CD14-positive monocyte (primary cell): ENCODE measurements at regions not wholly inside any gene's neighbourhood (a gene's known extent, or its start where the extent isn't known, plus 50 kb on each side); places are given as distances from the start of the nearest gene placed in this dataset.

Source experiments
- DNase-seq, 3 donors: peaks; one replicate each; pipeline ENCODE4 v3.0.0-alpha.2; 2011 to 2022
- H2AFZ ChIP-seq: 2 replicates; pipeline ENCODE4 v1.6.0; 2012; ENCODE audit warnings: mild to moderate bottlenecking, low read depth, low read length, inconsistent platforms; ENCODE audit not compliant: insufficient read depth, poor library complexity, severe bottlenecking
- H3K27ac ChIP-seq, 2 donors: 1 replicate in 1 of 2; 2 replicates in 1 of 2; pipeline ENCODE4 v1.5.1; 2012 to 2013; ENCODE audit warnings: low read length in 2 of 2, control low read depth in 1 of 2, inconsistent platforms in 1 of 2, low read depth in 1 of 2, mild to moderate bottlenecking in 1 of 2
- H3K27me3 ChIP-seq, 2 donors: one replicate each; pipeline versions ENCODE4 v1.6.0 to v1.6.1; 2011 to 2013; ENCODE audit warnings: low read length in 2 of 2; ENCODE audit not compliant: control insufficient read depth in 2 of 2, insufficient read depth in 2 of 2
- H3K36me3 ChIP-seq, 2 donors: replicated peaks in 1 of 2; 1 replicate in 1 of 2; 2 replicates in 1 of 2; pipeline versions ENCODE4 v1.5.1 to v1.6.1; 2012 to 2013; ENCODE audit warnings: low read length in 2 of 2, control low read depth in 1 of 2, inconsistent platforms in 1 of 2, mild to moderate bottlenecking in 1 of 2; ENCODE audit not compliant: insufficient read depth in 2 of 2, control insufficient read depth in 1 of 2
- H3K4me1 ChIP-seq, 2 donors: 1 replicate in 1 of 2; 2 replicates in 1 of 2; pipeline versions ENCODE4 v1.5.1 to v1.6.1; 2012 to 2013; ENCODE audit warnings: low read length in 2 of 2, control low read depth in 1 of 2, inconsistent platforms in 1 of 2, mild to moderate bottlenecking in 1 of 2, moderate library complexity in 1 of 2; ENCODE audit not compliant: insufficient read depth in 2 of 2, control insufficient read depth in 1 of 2
- H3K4me2 ChIP-seq: replicated peaks from 2 replicates; pipeline ENCODE3; 2012; ENCODE audit warnings: low read length, moderate library complexity, mild to moderate bottlenecking; ENCODE audit not compliant: poor library complexity, severe bottlenecking; ENCODE audit errors: extremely low read depth
- H3K4me3 ChIP-seq, 3 experiments: fragments of 200-600 bp in 1 of 3; sonication (generic) in 1 of 3; replicated peaks in 1 of 3; 1 replicate in 2 of 3; 2 replicates in 1 of 3; pipeline ENCODE4 v1.5.1; 2011 to 2013; ENCODE audit warnings: low read length in 3 of 3, mild to moderate bottlenecking in 3 of 3, control low read depth in 2 of 3, low read depth in 2 of 3, inconsistent platforms in 1 of 3, moderate library complexity in 1 of 3
- H3K79me2 ChIP-seq: 2 replicates; pipeline ENCODE4 v1.6.0; 2012; ENCODE audit warnings: mild to moderate bottlenecking, control low read depth, inconsistent platforms, low read length, moderate library complexity; ENCODE audit not compliant: insufficient read depth
- H3K9ac ChIP-seq: 2 replicates; pipeline ENCODE4 v1.6.0; 2017; ENCODE audit warnings: low read length, mild to moderate bottlenecking; ENCODE audit not compliant: insufficient read depth, poor library complexity, severe bottlenecking
- H3K9me3 ChIP-seq, 2 donors: replicated peaks in 1 of 2; 1 replicate in 1 of 2; 2 replicates in 1 of 2; pipeline versions ENCODE4 v1.5.1 to v1.6.1; 2012 to 2013; ENCODE audit warnings: low read length in 2 of 2, control low read depth in 1 of 2; ENCODE audit not compliant: control insufficient read depth in 1 of 2, insufficient read depth in 1 of 2
- H4K20me1 ChIP-seq: 2 replicates; pipeline ENCODE4 v1.6.0; 2012; ENCODE audit warnings: mild to moderate bottlenecking, low read length, control low read depth, moderate library complexity; ENCODE audit not compliant: insufficient read depth
- H3K27ac Mint-ChIP-seq, 7 donors: one replicate each; pipeline ENCODE4 v1.8.0; 2020; ENCODE audit warnings: mild to moderate bottlenecking in 7 of 7, mixed read lengths in 7 of 7, moderate library complexity in 6 of 7, inconsistent platforms in 2 of 7
- H3K27me3 Mint-ChIP-seq, 3 donors: one replicate each; pipeline ENCODE4 v1.8.0; 2021 to 2022; ENCODE audit warnings: low read depth in 3 of 3, mild to moderate bottlenecking in 3 of 3, mixed read lengths in 3 of 3, moderate library complexity in 3 of 3, inconsistent platforms in 1 of 3
- H3K36me3 Mint-ChIP-seq, 2 donors: one replicate each; pipeline ENCODE4 v1.8.0; 2020; ENCODE audit warnings: mixed read lengths in 2 of 2, inconsistent platforms in 1 of 2, mild to moderate bottlenecking in 1 of 2
- H3K4me1 Mint-ChIP-seq: one replicate; pipeline ENCODE4 v1.8.0; 2020; ENCODE audit warnings: mild to moderate bottlenecking, mixed read lengths
- H3K4me3 Mint-ChIP-seq, 2 donors: one replicate each; pipeline ENCODE4 v1.8.0; 2020; ENCODE audit warnings: mild to moderate bottlenecking in 2 of 2, mixed read lengths in 2 of 2, moderate library complexity in 1 of 2
- H3K9me3 Mint-ChIP-seq, 7 donors: one replicate each; pipeline ENCODE4 v1.8.0; 2020 to 2022; ENCODE audit warnings: mixed read lengths in 7 of 7, mild to moderate bottlenecking in 6 of 7, moderate library complexity in 6 of 7, inconsistent platforms in 2 of 7
- WGBS: methylation state at CpG from one replicate; pipeline ENCODE4 v1.1.5; 2013; ENCODE audit warnings: missing lambda C conversion rate; ENCODE audit not compliant: insufficient coverage; 5-methylcytosine and 5-hydroxymethylcytosine counted together
- intact Hi-C, 2 donors: fragments of 100-400 bp; cut with micrococcal nuclease; formaldehyde crosslinking; loops; one replicate each; pipeline versions ENCODE4 v1.15.0 to v1.15.1; 2023
- TF ChIP-seq, protein P1 (sequence below): fragments of 200-600 bp; IDR thresholded peaks from one replicate; pipeline ENCODE4 v1.8.0; 2022; ENCODE audit warnings: antibody characterized with exemption, mild to moderate bottlenecking

DNA sequence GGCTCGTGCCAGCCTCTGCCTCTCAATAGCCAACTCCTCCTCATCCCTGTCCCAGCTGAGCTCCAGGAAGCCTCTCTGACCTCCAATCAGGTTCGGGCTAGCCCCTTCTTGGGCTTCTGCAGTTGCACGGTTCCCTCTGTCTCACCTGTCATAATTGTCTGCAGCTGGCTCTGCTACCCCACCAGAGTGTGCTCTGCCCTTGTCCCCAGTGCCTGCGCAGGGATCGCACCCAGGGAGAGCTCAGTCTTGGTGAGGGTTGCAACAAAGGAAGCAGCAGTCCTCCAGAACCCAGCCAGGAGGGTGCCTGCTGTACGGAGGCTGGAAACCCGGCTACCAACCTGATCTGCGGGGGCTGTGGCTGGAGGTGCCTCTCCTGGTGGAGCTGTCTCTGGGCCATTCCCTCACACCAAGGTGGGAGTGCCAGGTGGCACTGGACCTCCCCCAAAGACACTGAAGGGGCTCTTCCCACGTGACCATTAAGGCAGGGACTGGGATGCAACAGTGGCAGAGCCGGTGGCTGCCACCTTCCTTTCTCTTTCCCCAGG is 63.5 kb upstream of the DMRTB1 start:
- H3K9ac ChIP-seq: no peak overlapping the region
- Mint-ChIP-seq H3K36me3 (peaks cover 0 to 2% of the 10 kb centered on the region in 2 donors), H3K27me3 (peaks cover 2 to 9% (median 3%) of the 10 kb centered on the region in 3 donors), H3K4me3 (no peak overlapping the region), H3K27ac (peak overlapping the region in 1 of 7 donors; percentile 36), H3K9me3 (peaks cover 0 to 2% (median 0%) of the 10 kb centered on the region in 7 donors), H3K4me1 (peaks cover 9% of the 10 kb centered on the region)
- H2AFZ ChIP-seq: no peak overlapping the region
- WGBS: 92% methylated on average over 7 of the region's 10 CpGs
- TF ChIP-seq, protein P1, sequence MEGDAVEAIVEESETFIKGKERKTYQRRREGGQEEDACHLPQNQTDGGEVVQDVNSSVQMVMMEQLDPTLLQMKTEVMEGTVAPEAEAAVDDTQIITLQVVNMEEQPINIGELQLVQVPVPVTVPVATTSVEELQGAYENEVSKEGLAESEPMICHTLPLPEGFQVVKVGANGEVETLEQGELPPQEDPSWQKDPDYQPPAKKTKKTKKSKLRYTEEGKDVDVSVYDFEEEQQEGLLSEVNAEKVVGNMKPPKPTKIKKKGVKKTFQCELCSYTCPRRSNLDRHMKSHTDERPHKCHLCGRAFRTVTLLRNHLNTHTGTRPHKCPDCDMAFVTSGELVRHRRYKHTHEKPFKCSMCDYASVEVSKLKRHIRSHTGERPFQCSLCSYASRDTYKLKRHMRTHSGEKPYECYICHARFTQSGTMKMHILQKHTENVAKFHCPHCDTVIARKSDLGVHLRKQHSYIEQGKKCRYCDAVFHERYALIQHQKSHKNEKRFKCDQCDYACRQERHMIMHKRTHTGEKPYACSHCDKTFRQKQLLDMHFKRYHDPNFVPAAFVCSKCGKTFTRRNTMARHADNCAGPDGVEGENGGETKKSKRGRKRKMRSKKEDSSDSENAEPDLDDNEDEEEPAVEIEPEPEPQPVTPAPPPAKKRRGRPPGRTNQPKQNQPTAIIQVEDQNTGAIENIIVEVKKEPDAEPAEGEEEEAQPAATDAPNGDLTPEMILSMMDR: no peak
- no peak for DNase-seq
- no peaks in the 10 kb centered on the region for H3K27me3 ChIP-seq
- H3K9me3 ChIP-seq: no peaks in the 10 kb centered on the region
- H3K4me3 ChIP-seq: no peak overlapping the region
- peaks cover 2 to 3% of the 10 kb centered on the region in 2 donors for H3K4me1 ChIP-seq
- intact Hi-C loops: no loop called here
- no peak overlapping the region for H3K27ac ChIP-seq
- H3K79me2 ChIP-seq: no peaks in the 10 kb centered on the region
- no peaks in the 10 kb centered on the region for H4K20me1 ChIP-seq
- H3K4me2 ChIP-seq: no peak overlapping the region
- H3K36me3 ChIP-seq: no peaks in the 10 kb centered on the region

DNA sequence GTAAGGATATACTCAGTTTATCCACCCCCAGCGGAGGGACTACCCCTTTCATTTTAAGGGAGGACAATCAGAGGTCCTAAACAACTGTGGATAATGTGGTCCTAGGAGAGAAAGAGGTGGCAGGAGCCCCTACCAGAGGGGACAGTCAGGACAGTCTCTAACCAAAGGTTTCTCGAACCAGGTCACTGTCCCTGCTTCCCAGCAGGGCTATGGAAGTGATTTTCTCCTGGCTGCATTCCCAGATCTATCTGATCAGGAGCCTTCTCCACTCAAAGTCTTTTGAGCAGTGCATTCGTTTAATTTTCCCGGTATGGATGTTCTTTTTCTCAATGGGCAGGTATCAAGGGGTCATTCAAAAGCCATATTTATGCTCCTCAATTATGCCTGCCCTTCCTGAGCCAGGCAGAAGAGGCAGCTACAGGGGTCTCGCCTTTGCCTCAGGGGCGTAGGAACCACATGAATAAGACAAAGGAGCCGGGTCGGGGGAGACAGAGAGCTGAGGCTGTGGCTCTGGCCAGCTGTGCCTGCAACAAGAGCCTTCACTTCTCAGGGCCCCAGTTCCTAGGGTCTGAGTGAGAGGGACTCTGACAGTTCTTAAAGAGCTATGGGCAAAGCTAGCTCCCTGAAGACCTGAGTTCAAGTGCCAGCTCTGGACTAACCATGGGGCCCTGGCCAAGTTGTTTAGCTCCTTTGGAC is 62.5 kb upstream of the DMRTB1 start:
- Histone ChIP-seq H3K4me3 (no peak overlapping the region), H3K9me3 (no peaks in the 10 kb centered on the region), H3K4me2 (no peak overlapping the region), H2AFZ (no peak overlapping the region), H3K36me3 (no peaks in the 10 kb centered on the region), H3K27me3 (no peaks in the 10 kb centered on the region), H3K4me1 (no peaks in the 10 kb centered on the region), H4K20me1 (no peaks in the 10 kb centered on the region), H3K9ac (no peak overlapping the region), H3K27ac (no peak overlapping the region), H3K79me2 (no peaks in the 10 kb centered on the region)
- TF ChIP-seq, protein P1: no peak
- peaks cover 10% of the 10 kb centered on the region for H3K4me1 Mint-ChIP-seq
- H3K4me3 Mint-ChIP-seq: no peak overlapping the region
- DNase-seq: no peak
- peaks cover 1 to 3% (median 3%) of the 10 kb centered on the region in 3 donors for H3K27me3 Mint-ChIP-seq
- H3K9me3 Mint-ChIP-seq: peaks cover 0 to 2% (median 0%) of the 10 kb centered on the region in 7 donors
- intact Hi-C loops: no loop called here
- no peaks in the 10 kb centered on the region for H3K36me3 Mint-ChIP-seq
- H3K27ac Mint-ChIP-seq: no peak overlapping the region
- WGBS: 95% methylated on average over 7 of the region's 8 CpGs
